Natural killer cell treated with Interleukin-12 subunit alpha and Interleukin-12 subunit beta and Interleukin-15 and Interleukin-18, amount 100 ng/mL, for 72 hours (primary cell): ENCODE measurements at regions not wholly inside any gene's neighbourhood (a gene's known extent, or its start where the extent isn't known, plus 50 kb on each side); places are given as distances from the start of the nearest gene placed in this dataset.
"Not testable (repeated sequence)": the region's sequence is repeated elsewhere in the genome, so short reads cannot be mapped to it uniquely, and the experiment has no call there.

ENCODE experiments used
- ATAC-seq, 2 donors: fragments of 150-1000 bp; cut with Tn5 transposase in 1 of 2; sonication (Bioruptor Pico), chemical (Tn5 transposase) in 1 of 2; 2 replicates each; pipeline ENCODE4 v1.10.0; 2021
- DNase-seq: peaks from one replicate; pipeline ENCODE4 v3.0.0; 2022; ENCODE audit warnings: low spot score
- H3K27ac Mint-ChIP-seq, 2 donors: 1 replicate in 1 of 2; 2 replicates in 1 of 2; pipeline ENCODE4 v1.8.0; 2022; ENCODE audit warnings: mixed read lengths in 2 of 2, mild to moderate bottlenecking in 1 of 2, moderate library complexity in 1 of 2
- H3K27me3 Mint-ChIP-seq, 2 donors: 1 replicate in 1 of 2; 2 replicates in 1 of 2; pipeline ENCODE4 v1.8.0; 2022; ENCODE audit warnings: mixed read lengths in 2 of 2
- H3K36me3 Mint-ChIP-seq: one replicate; pipeline ENCODE4 v1.8.0; 2022; ENCODE audit warnings: mixed read lengths
- H3K4me1 Mint-ChIP-seq, 2 donors: 1 replicate in 1 of 2; 2 replicates in 1 of 2; pipeline ENCODE4 v1.8.0; 2022; ENCODE audit warnings: low read depth in 2 of 2, mixed read lengths in 2 of 2, mild to moderate bottlenecking in 1 of 2
- H3K4me3 Mint-ChIP-seq: one replicate; pipeline ENCODE4 v1.8.0; 2022; ENCODE audit warnings: mixed read lengths
- H3K9me3 Mint-ChIP-seq: 2 replicates; pipeline ENCODE4 v1.8.0; 2022; ENCODE audit warnings: mixed read lengths

- Mint-ChIP-seq H3K9me3 (peaks cover 7% of the 10 kb centered on the region), H3K4me3 (no peak overlapping the region), H3K27me3 (peaks cover 16 to 50% of the 10 kb centered on the region in 2 donors), H3K4me1 (peaks cover 16 to 28% of the 10 kb centered on the region in 2 donors), H3K36me3 (no peaks in the 10 kb centered on the region), H3K27ac (peak overlapping the region in 1 of 2 donors; percentile 56)
- ATAC-seq (no peak), DNase-seq (no peak)
Observed at GRCh38 chr10:29810816-29811215, 176.0 kb upstream of the SVIL start.

- H3K9me3 Mint-ChIP-seq, H3K4me3 Mint-ChIP-seq, H3K36me3 Mint-ChIP-seq, ATAC-seq, DNase-seq: not testable (repeated sequence)
- Mint-ChIP-seq H3K4me1 (peaks cover 16 to 28% of the 10 kb centered on the region in 2 donors), H3K27ac (peak overlapping the region in 1 of 2 donors; percentile 56), H3K27me3 (peaks cover 16 to 49% of the 10 kb centered on the region in 2 donors)
Observed at GRCh38 chr10:29810231-29810630, 175.5 kb upstream of the SVIL start.

- H3K27ac Mint-ChIP-seq = no peak overlapping the region
- H3K9me3 Mint-ChIP-seq = peaks cover 7% of the 10 kb centered on the region
- no peak for ATAC-seq
- H3K4me1 Mint-ChIP-seq = peaks cover 16 to 28% of the 10 kb centered on the region in 2 donors
- no peak overlapping the region for H3K4me3 Mint-ChIP-seq
- H3K36me3 Mint-ChIP-seq = no peaks in the 10 kb centered on the region
- H3K27me3 Mint-ChIP-seq = peaks cover 16 to 42% of the 10 kb centered on the region in 2 donors
- no peak for DNase-seq
Observed at GRCh38 chr10:29809383-29809782, 174.6 kb upstream of the SVIL start.

GRCh38 chr10:29807163-29807806 lies 172.5 kb upstream of the SVIL start:
- Mint-ChIP-seq H3K36me3 (no peaks in the 10 kb centered on the region), H3K27ac (no peak overlapping the region), H3K9me3 (peaks cover 7% of the 10 kb centered on the region), H3K27me3 (peaks cover 16 to 43% of the 10 kb centered on the region in 2 donors), H3K4me1 (peaks cover 20 to 29% of the 10 kb centered on the region in 2 donors), H3K4me3 (no peak overlapping the region)
- ATAC-seq = no peak
- no peak for DNase-seq

- Mint-ChIP-seq H3K27me3 (peaks cover 21 to 43% of the 10 kb centered on the region in 2 donors), H3K36me3 (no peaks in the 10 kb centered on the region), H3K27ac (no peak overlapping the region), H3K4me1 (peaks cover 13 to 20% of the 10 kb centered on the region in 2 donors), H3K4me3 (no peak overlapping the region), H3K9me3 (peaks cover 7% of the 10 kb centered on the region)
- DNase-seq (no peak), ATAC-seq (no peak)
Observed at GRCh38 chr10:29806350-29806788, 171.6 kb upstream of the SVIL start.

GRCh38 chr10:29805134-29805723 lies 170.5 kb upstream of the SVIL start:
- peaks cover 19 to 34% of the 10 kb centered on the region in 2 donors for H3K27me3 Mint-ChIP-seq
- H3K9me3 Mint-ChIP-seq = no peaks in the 10 kb centered on the region
- peaks cover 8% of the 10 kb centered on the region in 2 donors for H3K4me1 Mint-ChIP-seq
- no peaks in the 10 kb centered on the region for H3K36me3 Mint-ChIP-seq
- no peak overlapping the region for H3K4me3 Mint-ChIP-seq
- no peak for ATAC-seq
- H3K27ac Mint-ChIP-seq = no peak overlapping the region
- no peak for DNase-seq

GRCh38 chr10:29804025-29804852 lies 169.5 kb upstream of the SVIL start:
- Mint-ChIP-seq H3K4me3 (no peak overlapping the region), H3K36me3 (no peaks in the 10 kb centered on the region), H3K27ac (no peak overlapping the region), H3K9me3 (no peaks in the 10 kb centered on the region), H3K27me3 (peaks cover 12 to 24% of the 10 kb centered on the region in 2 donors), H3K4me1 (peaks cover 3 to 6% of the 10 kb centered on the region in 2 donors)
- no peak for DNase-seq
- ATAC-seq = no peak

- Mint-ChIP-seq H3K9me3 (no peaks in the 10 kb centered on the region), H3K36me3 (no peaks in the 10 kb centered on the region), H3K27ac (no peak overlapping the region), H3K27me3 (peaks cover 12 to 20% of the 10 kb centered on the region in 2 donors), H3K4me1 (peaks cover 3 to 6% of the 10 kb centered on the region in 2 donors), H3K4me3 (no peak overlapping the region)
- ATAC-seq = no peak
- no peak for DNase-seq
Observed at GRCh38 chr10:29802171-29802570, 167.4 kb upstream of the SVIL start.

GRCh38 chr10:29798921-29799690 lies 164.3 kb upstream of the SVIL start:
- peaks cover 10 to 27% of the 10 kb centered on the region in 2 donors for H3K27me3 Mint-ChIP-seq
- no peaks in the 10 kb centered on the region for H3K36me3 Mint-ChIP-seq
- no peak overlapping the region for H3K27ac Mint-ChIP-seq
- no peak for DNase-seq
- H3K4me3 Mint-ChIP-seq = no peak overlapping the region
- H3K9me3 Mint-ChIP-seq = no peaks in the 10 kb centered on the region
- no peak for ATAC-seq
- H3K4me1 Mint-ChIP-seq = peaks cover 3 to 6% of the 10 kb centered on the region in 2 donors

- Mint-ChIP-seq H3K9me3 (no peaks in the 10 kb centered on the region), H3K36me3 (no peaks in the 10 kb centered on the region), H3K4me3 (no peak overlapping the region), H3K27ac (no peak overlapping the region), H3K4me1 (no peaks in the 10 kb centered on the region), H3K27me3 (peaks cover 7 to 19% of the 10 kb centered on the region in 2 donors)
- DNase-seq (no peak), ATAC-seq (no peak)
Observed at GRCh38 chr10:29797616-29798015, 162.8 kb upstream of the SVIL start.

GRCh38 chr10:29795850-29796249 lies 161.1 kb upstream of the SVIL start:
- Mint-ChIP-seq H3K4me1 (peaks cover 0 to 2% of the 10 kb centered on the region in 2 donors), H3K4me3 (no peak overlapping the region), H3K9me3 (no peaks in the 10 kb centered on the region), H3K27ac (no peak overlapping the region), H3K36me3 (no peaks in the 10 kb centered on the region), H3K27me3 (peaks cover 2 to 19% of the 10 kb centered on the region in 2 donors)
- no peak for ATAC-seq
- DNase-seq = no peak

GRCh38 chr10:29794776-29795611 lies 160.2 kb upstream of the SVIL start:
- Mint-ChIP-seq H3K4me1 (peaks cover 0 to 2% of the 10 kb centered on the region in 2 donors), H3K4me3 (no peak overlapping the region), H3K9me3 (no peaks in the 10 kb centered on the region), H3K36me3 (no peaks in the 10 kb centered on the region), H3K27me3 (peaks cover 2 to 19% of the 10 kb centered on the region in 2 donors), H3K27ac (no peak overlapping the region)
- ATAC-seq = no peak
- DNase-seq = no peak

- H3K9me3 Mint-ChIP-seq = no peaks in the 10 kb centered on the region
- H3K4me3 Mint-ChIP-seq = no peak overlapping the region
- peaks cover 2 to 13% of the 10 kb centered on the region in 2 donors for H3K27me3 Mint-ChIP-seq
- DNase-seq (no peak), ATAC-seq (no peak)
- H3K27ac Mint-ChIP-seq = no peak overlapping the region
- H3K4me1 Mint-ChIP-seq = peaks cover 0 to 2% of the 10 kb centered on the region in 2 donors
- H3K36me3 Mint-ChIP-seq = no peaks in the 10 kb centered on the region
Observed at GRCh38 chr10:29791773-29792172, 157.0 kb upstream of the SVIL start.
